CD8-positive, alpha-beta memory T cell (primary cell): ENCODE measurements at regions not wholly inside any gene's neighbourhood (a gene's known extent, or its start where the extent isn't known, plus 50 kb on each side); places are given as distances from the start of the nearest gene placed in this dataset.

Source experiments
- CTCF ChIA-PET: fragments of 350-600 bp; sonication (Branson Sonifier 250); formaldehyde crosslinking; loops from one replicate; lab custom pipeline; 2021; ENCODE audit warnings: antibody characterized with exemption; lab: Charles Lee
- POLR2A ChIA-PET: fragments of 350-600 bp; sonication (Branson Sonifier 250); formaldehyde crosslinking; loops from one replicate; lab custom pipeline; 2021; ENCODE audit warnings: antibody characterized with exemption; lab: Charles Lee
- DNase-seq, 5 donors: peaks; one replicate each; pipeline versions ENCODE4 v3.0.0 to v3.0.0-alpha.2; 2020 to 2022; ENCODE audit warnings: mixed read lengths in 1 of 5
- H3K27ac ChIP-seq: one replicate; pipeline ENCODE4 v1.7.0; 2013; ENCODE audit warnings: low read depth, mild to moderate bottlenecking, low read length, moderate library complexity
- H3K27me3 ChIP-seq: 2 replicates; pipeline ENCODE4 v1.7.0; 2013; ENCODE audit warnings: low read length, mild to moderate bottlenecking; ENCODE audit not compliant: insufficient read depth, poor library complexity, severe bottlenecking
- H3K36me3 ChIP-seq: 2 replicates; pipeline ENCODE4 v1.7.0; 2013; ENCODE audit warnings: mild to moderate bottlenecking, low read length, moderate library complexity; ENCODE audit not compliant: insufficient read depth
- H3K4me1 ChIP-seq: 2 replicates; pipeline ENCODE4 v1.7.0; 2013; ENCODE audit warnings: mild to moderate bottlenecking, low read length, moderate library complexity; ENCODE audit not compliant: insufficient read depth
- H3K4me3 ChIP-seq: 2 replicates; pipeline ENCODE4 v1.7.0; 2013; ENCODE audit warnings: mild to moderate bottlenecking, low read length
- H3K9me3 ChIP-seq: 2 replicates; pipeline ENCODE4 v1.7.0; 2013; ENCODE audit warnings: mild to moderate bottlenecking, low read length
- H3K27ac Mint-ChIP-seq, 8 donors: one replicate each; pipeline ENCODE4 v1.8.0; 2020 to 2021; ENCODE audit warnings: mixed read lengths in 8 of 8, mild to moderate bottlenecking in 6 of 8, inconsistent platforms in 3 of 8, moderate library complexity in 3 of 8
- H3K27me3 Mint-ChIP-seq, 2 donors: one replicate each; pipeline ENCODE4 v1.8.0; 2020 to 2021; ENCODE audit warnings: mixed read lengths in 2 of 2, mild to moderate bottlenecking in 1 of 2, moderate library complexity in 1 of 2
- H3K36me3 Mint-ChIP-seq, 3 donors: one replicate each; pipeline ENCODE4 v1.8.0; 2020 to 2021; ENCODE audit warnings: mixed read lengths in 3 of 3, inconsistent platforms in 1 of 3, mild to moderate bottlenecking in 1 of 3
- H3K4me1 Mint-ChIP-seq, 3 donors: one replicate each; pipeline ENCODE4 v1.8.0; 2020 to 2021; ENCODE audit warnings: mixed read lengths in 3 of 3, inconsistent platforms in 1 of 3, mild to moderate bottlenecking in 1 of 3
- H3K4me3 Mint-ChIP-seq, 7 donors: one replicate each; pipeline ENCODE4 v1.8.0; 2020 to 2021; ENCODE audit warnings: mixed read lengths in 7 of 7, mild to moderate bottlenecking in 6 of 7, moderate library complexity in 4 of 7, inconsistent platforms in 2 of 7
- H3K9me3 Mint-ChIP-seq, 5 donors: one replicate each; pipeline ENCODE4 v1.8.0; 2020 to 2022; ENCODE audit warnings: mixed read lengths in 5 of 5, mild to moderate bottlenecking in 3 of 5, moderate library complexity in 2 of 5, inconsistent platforms in 1 of 5

DNA sequence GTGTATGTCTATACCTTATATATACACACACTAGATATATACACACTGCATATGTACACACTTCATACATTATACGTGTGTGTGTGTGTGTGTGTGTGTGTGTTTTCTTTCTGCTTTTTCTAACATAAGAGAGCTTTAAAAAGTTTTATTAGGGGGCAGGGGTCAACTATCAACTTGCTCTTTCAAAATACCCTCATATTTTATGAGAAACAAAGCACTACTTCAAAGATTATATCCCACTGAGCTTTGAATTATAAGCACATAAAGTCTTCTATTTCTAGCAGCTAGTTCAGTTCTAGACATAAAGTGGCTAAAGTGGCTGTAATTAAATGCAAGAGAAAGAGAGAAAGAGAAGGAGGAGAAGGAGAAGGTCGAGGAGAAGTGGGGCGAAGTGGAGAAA is 1361.3 kb downstream of the ZPLD1 start:
- Histone ChIP-seq H3K36me3 (no peaks in the 10 kb centered on the region), H3K9me3 (no peaks in the 10 kb centered on the region), H3K4me1 (no peaks in the 10 kb centered on the region), H3K27me3 (no peaks in the 10 kb centered on the region), H3K4me3 (no peak overlapping the region), H3K27ac (no peak overlapping the region)
- no peaks in the 10 kb centered on the region for H3K36me3 Mint-ChIP-seq
- H3K27ac Mint-ChIP-seq, result no peak overlapping the region
- POLR2A ChIA-PET, result no interaction called here
- H3K4me1 Mint-ChIP-seq, result no peaks in the 10 kb centered on the region
- H3K4me3 Mint-ChIP-seq, result no peak overlapping the region
- no peak for DNase-seq
- H3K9me3 Mint-ChIP-seq, result peaks cover 0 to 16% (median 3%) of the 10 kb centered on the region in 5 donors
- CTCF ChIA-PET, result no interaction called here
- no peaks in the 10 kb centered on the region for H3K27me3 Mint-ChIP-seq

- no peak for DNase-seq
- Mint-ChIP-seq H3K4me1 (no peaks in the 10 kb centered on the region), H3K9me3 (peaks cover 2 to 19% (median 8%) of the 10 kb centered on the region in 5 donors), H3K36me3 (no peaks in the 10 kb centered on the region), H3K27me3 (no peaks in the 10 kb centered on the region), H3K4me3 (no peak overlapping the region), H3K27ac (no peak overlapping the region)
- no peak overlapping the region for H3K27ac ChIP-seq
- CTCF ChIA-PET, result no interaction called here
- POLR2A ChIA-PET, result no interaction called here
- no peaks in the 10 kb centered on the region for H3K4me1 ChIP-seq
- no peaks in the 10 kb centered on the region for H3K9me3 ChIP-seq
- no peaks in the 10 kb centered on the region for H3K27me3 ChIP-seq
- H3K36me3 ChIP-seq, result no peaks in the 10 kb centered on the region
- H3K4me3 ChIP-seq, result no peak overlapping the region
Measured at GRCh38 chr3:103803787-103804186, 1369.0 kb downstream of the ZPLD1 start.

DNA sequence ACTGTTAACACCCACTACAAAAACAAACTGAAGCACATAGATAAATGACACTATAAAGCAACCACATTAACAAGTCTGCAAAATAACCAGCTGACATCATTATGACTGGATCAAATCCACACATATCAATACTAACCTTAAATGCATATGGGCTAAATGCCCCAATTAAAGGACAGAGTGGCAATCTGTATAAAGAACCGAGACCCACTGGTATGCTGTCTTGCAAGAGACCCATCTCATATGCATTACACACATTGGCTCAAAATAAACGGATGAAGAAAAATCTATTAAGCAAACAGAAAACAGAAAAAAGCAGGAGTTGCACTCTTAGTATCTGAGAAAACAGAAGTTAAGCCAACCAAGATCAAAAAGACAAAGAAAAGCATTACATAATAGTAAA is 1375.4 kb downstream of the ZPLD1 start:
- H3K4me3 ChIP-seq, result no peak overlapping the region
- H3K36me3 ChIP-seq, result no peaks in the 10 kb centered on the region
- Mint-ChIP-seq H3K4me1 (no peaks in the 10 kb centered on the region), H3K27ac (no peak overlapping the region), H3K9me3 (peaks cover 0 to 21% (median 6%) of the 10 kb centered on the region in 5 donors), H3K36me3 (no peaks in the 10 kb centered on the region), H3K4me3 (no peak overlapping the region), H3K27me3 (peaks cover 0 to 1% of the 10 kb centered on the region in 2 donors)
- ChIA-PET POLR2A (no interaction called here), CTCF (no interaction called here)
- H3K4me1 ChIP-seq, result no peaks in the 10 kb centered on the region
- no peak for DNase-seq
- H3K9me3 ChIP-seq, result no peaks in the 10 kb centered on the region
- no peaks in the 10 kb centered on the region for H3K27me3 ChIP-seq
- no peak overlapping the region for H3K27ac ChIP-seq

- Mint-ChIP-seq H3K36me3 (no peaks in the 10 kb centered on the region), H3K27ac (no peak overlapping the region), H3K4me3 (no peak overlapping the region), H3K9me3 (peaks cover 2 to 14% (median 4%) of the 10 kb centered on the region in 5 donors), H3K27me3 (peaks cover 0 to 1% of the 10 kb centered on the region in 2 donors), H3K4me1 (no peaks in the 10 kb centered on the region)
- Histone ChIP-seq H3K4me3 (no peak overlapping the region), H3K4me1 (no peaks in the 10 kb centered on the region), H3K27me3 (no peaks in the 10 kb centered on the region), H3K9me3 (no peaks in the 10 kb centered on the region), H3K27ac (no peak overlapping the region), H3K36me3 (no peaks in the 10 kb centered on the region)
- DNase-seq, result no peak
- CTCF ChIA-PET, result no interaction called here
- POLR2A ChIA-PET, result no interaction called here
Measured at GRCh38 chr3:103813955-103814354, 1379.1 kb downstream of the ZPLD1 start.

DNA sequence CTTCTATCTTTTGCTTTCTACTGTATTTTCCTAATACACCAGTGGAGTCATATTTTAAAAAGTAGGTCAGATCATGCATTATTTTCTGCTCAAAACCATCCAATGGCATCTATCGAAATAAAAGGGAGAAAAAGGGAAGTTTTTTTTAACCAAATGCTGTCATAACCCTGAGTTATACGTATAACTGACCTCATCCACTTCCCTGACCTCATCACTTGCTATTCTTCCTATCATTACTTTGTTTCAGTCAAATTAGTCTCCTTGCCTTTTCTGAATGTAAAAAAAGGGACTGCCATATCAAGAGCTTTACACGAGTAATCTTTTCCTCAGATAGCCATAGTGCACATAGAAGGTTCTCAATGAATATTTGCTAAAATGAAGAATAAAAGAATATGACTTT is 1383.6 kb downstream of the ZPLD1 start:
- CTCF ChIA-PET, result no interaction called here
- H3K4me1 ChIP-seq, result no peaks in the 10 kb centered on the region
- Mint-ChIP-seq H3K4me3 (no peak overlapping the region), H3K27ac (no peak overlapping the region), H3K36me3 (no peaks in the 10 kb centered on the region), H3K4me1 (no peaks in the 10 kb centered on the region), H3K9me3 (peaks cover 2 to 10% (median 4%) of the 10 kb centered on the region in 5 donors), H3K27me3 (no peaks in the 10 kb centered on the region)
- H3K9me3 ChIP-seq, result no peaks in the 10 kb centered on the region
- POLR2A ChIA-PET, result no interaction called here
- DNase-seq, result no peak
- H3K4me3 ChIP-seq, result no peak overlapping the region
- no peaks in the 10 kb centered on the region for H3K27me3 ChIP-seq
- H3K36me3 ChIP-seq, result no peaks in the 10 kb centered on the region
- H3K27ac ChIP-seq, result no peak overlapping the region

- Mint-ChIP-seq H3K27ac (no peak overlapping the region), H3K4me1 (no peaks in the 10 kb centered on the region), H3K36me3 (no peaks in the 10 kb centered on the region), H3K27me3 (no peaks in the 10 kb centered on the region), H3K4me3 (no peak overlapping the region), H3K9me3 (peaks cover 2 to 10% (median 4%) of the 10 kb centered on the region in 5 donors)
- no peaks in the 10 kb centered on the region for H3K36me3 ChIP-seq
- H3K27ac ChIP-seq, result no peak overlapping the region
- H3K27me3 ChIP-seq, result no peaks in the 10 kb centered on the region
- no peak for DNase-seq
- ChIA-PET POLR2A (no interaction called here), CTCF (no interaction called here)
- no peak overlapping the region for H3K4me3 ChIP-seq
- no peaks in the 10 kb centered on the region for H3K4me1 ChIP-seq
- no peaks in the 10 kb centered on the region for H3K9me3 ChIP-seq
Measured at GRCh38 chr3:103818800-103819199, 1384.0 kb downstream of the ZPLD1 start.

GRCh38 chr3:103825586-103825985 is 1390.8 kb downstream of the ZPLD1 start:
- no peaks in the 10 kb centered on the region for H3K4me1 Mint-ChIP-seq
- Histone ChIP-seq H3K4me1 (no peaks in the 10 kb centered on the region), H3K4me3 (no peak overlapping the region), H3K36me3 (no peaks in the 10 kb centered on the region), H3K27me3 (no peaks in the 10 kb centered on the region), H3K27ac (no peak overlapping the region), H3K9me3 (no peaks in the 10 kb centered on the region)
- DNase-seq, result no peak
- no peak overlapping the region for H3K4me3 Mint-ChIP-seq
- no peak overlapping the region for H3K27ac Mint-ChIP-seq
- ChIA-PET CTCF (no interaction called here), POLR2A (no interaction called here)
- H3K27me3 Mint-ChIP-seq, result no peaks in the 10 kb centered on the region
- peaks cover 0 to 33% (median 3%) of the 10 kb centered on the region in 5 donors for H3K9me3 Mint-ChIP-seq
- no peaks in the 10 kb centered on the region for H3K36me3 Mint-ChIP-seq

DNA sequence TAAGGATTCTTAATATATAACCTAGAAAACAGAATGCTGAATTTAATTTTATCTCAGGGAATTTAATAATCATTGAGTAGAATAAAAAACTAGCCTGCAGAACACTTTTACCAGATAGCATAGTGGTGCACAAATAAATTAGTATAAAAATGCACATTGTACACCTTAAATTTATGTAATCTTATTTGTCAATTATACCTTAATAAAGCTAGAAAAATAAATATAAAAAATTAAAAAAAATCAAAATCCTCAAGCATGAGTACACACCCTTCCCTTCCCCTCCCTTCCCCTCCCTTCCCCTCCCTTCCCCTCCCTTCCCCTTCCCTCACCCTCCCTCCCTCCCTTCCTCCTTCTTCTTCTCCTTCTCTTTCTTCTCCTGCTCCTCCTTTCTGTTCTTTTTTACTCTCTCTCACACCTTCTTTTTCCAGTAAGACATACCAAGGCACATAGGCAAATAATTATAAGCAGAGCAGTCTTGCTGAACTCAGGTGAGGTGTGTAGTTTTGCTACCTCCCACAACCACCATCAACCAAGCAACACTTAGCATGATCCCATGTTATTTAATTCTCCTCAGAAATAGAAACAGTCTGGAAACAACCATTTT is 1395.0 kb downstream of the ZPLD1 start:
- Histone ChIP-seq H3K9me3 (no peaks in the 10 kb centered on the region), H3K4me3 (no peak overlapping the region), H3K27me3 (no peaks in the 10 kb centered on the region), H3K27ac (no peak overlapping the region), H3K36me3 (no peaks in the 10 kb centered on the region), H3K4me1 (no peaks in the 10 kb centered on the region)
- no peaks in the 10 kb centered on the region for H3K4me1 Mint-ChIP-seq
- no peaks in the 10 kb centered on the region for H3K27me3 Mint-ChIP-seq
- POLR2A ChIA-PET, result no interaction called here
- H3K9me3 Mint-ChIP-seq, result peaks cover 0 to 24% (median 3%) of the 10 kb centered on the region in 5 donors
- CTCF ChIA-PET, result no interaction called here
- H3K4me3 Mint-ChIP-seq, result no peak overlapping the region
- no peaks in the 10 kb centered on the region for H3K36me3 Mint-ChIP-seq
- no peak overlapping the region for H3K27ac Mint-ChIP-seq
- no peak for DNase-seq
